Uterus (tissue), 2 donors: ENCODE measurements at regions not wholly inside any gene's neighbourhood (a gene's known extent, or its start where the extent isn't known, plus 50 kb on each side); places are given as distances from the start of the nearest gene placed in this dataset.

Experiments used
- POLR2A ChIP-seq, 2 donors: fragments of 450-650 bp; IDR thresholded peaks; one replicate each; pipeline ENCODE4 v1.6.1; 2016; ENCODE audit warnings: antibody characterized with exemption in 2 of 2, mild to moderate bottlenecking in 1 of 2, moderate library complexity in 1 of 2
- TF ChIP-seq, protein P1 (sequence below), 4 experiments: fragments of 200-600 bp in 2 of 4; fragments of 450-650 bp in 2 of 4; sonication (generic) in 2 of 4; IDR thresholded peaks; one replicate each; pipeline ENCODE4 v1.5.1; 2016 to 2019; ENCODE audit warnings: antibody characterized with exemption in 4 of 4, mild to moderate bottlenecking in 2 of 4, moderate library complexity in 1 of 4

DNA sequence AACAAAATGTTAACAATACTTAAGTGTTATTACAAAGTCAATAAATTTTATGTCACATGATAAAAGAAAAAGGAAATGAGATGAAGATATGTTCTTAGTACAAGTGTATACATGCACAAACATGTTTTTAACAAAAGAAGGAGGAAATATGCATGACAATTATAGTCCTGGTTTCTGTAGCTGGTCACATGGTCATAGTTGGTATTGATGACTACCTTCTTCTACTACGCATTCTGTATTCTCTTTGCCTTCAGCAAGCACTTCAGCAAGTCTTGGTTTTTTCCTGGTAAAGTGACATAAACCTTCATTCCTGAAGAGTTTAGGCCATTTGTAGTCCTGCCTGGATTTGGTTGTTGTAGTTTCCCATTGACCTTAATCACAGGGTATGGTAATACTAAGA lies 121.3 kb upstream of the SYT4 start:
- TF ChIP-seq, protein P1, sequence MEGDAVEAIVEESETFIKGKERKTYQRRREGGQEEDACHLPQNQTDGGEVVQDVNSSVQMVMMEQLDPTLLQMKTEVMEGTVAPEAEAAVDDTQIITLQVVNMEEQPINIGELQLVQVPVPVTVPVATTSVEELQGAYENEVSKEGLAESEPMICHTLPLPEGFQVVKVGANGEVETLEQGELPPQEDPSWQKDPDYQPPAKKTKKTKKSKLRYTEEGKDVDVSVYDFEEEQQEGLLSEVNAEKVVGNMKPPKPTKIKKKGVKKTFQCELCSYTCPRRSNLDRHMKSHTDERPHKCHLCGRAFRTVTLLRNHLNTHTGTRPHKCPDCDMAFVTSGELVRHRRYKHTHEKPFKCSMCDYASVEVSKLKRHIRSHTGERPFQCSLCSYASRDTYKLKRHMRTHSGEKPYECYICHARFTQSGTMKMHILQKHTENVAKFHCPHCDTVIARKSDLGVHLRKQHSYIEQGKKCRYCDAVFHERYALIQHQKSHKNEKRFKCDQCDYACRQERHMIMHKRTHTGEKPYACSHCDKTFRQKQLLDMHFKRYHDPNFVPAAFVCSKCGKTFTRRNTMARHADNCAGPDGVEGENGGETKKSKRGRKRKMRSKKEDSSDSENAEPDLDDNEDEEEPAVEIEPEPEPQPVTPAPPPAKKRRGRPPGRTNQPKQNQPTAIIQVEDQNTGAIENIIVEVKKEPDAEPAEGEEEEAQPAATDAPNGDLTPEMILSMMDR (IDR thresholded peaks at IDR 0.05): no peak
- no peak for TF ChIP-seq POLR2A (IDR thresholded peaks at IDR 0.05)
